DND-41 (cell line): ENCODE measurements at regions not wholly inside any gene's neighbourhood (a gene's known extent, or its start where the extent isn't known, plus 50 kb on each side); places are given as distances from the start of the nearest gene placed in this dataset.

Experiments
- ATAC-seq: fragments of 200-7000 bp; cut with Tn5 transposase; 3 replicates; pipeline ENCODE4 v1.9.1; 2021; ENCODE audit warnings: low read depth; ENCODE audit not compliant: insufficient read depth
- DNase-seq: peaks from one replicate; pipeline ENCODE4 v3.0.0-alpha.2; 2020
- H2AFZ ChIP-seq: 2 replicates; pipeline ENCODE4 v1.6.0; 2012; ENCODE audit warnings: low read depth, low read length
- H3K27ac ChIP-seq: 2 replicates; pipeline ENCODE4 v1.5.1; 2012; ENCODE audit warnings: low read length, inconsistent platforms
- H3K27me3 ChIP-seq: fragments of 200-600 bp; sonication (generic); 2 replicates; pipeline ENCODE4 v1.6.0; 2012; ENCODE audit warnings: low read length, mild to moderate bottlenecking, inconsistent platforms; ENCODE audit not compliant: insufficient read depth, poor library complexity
- H3K36me3 ChIP-seq: 2 replicates; pipeline ENCODE4 v1.5.1; 2012; ENCODE audit warnings: low read length, inconsistent platforms; ENCODE audit not compliant: insufficient read depth
- H3K4me1 ChIP-seq: 2 replicates; pipeline ENCODE4 v1.5.1; 2012; ENCODE audit warnings: mild to moderate bottlenecking, low read length; ENCODE audit not compliant: insufficient read depth
- H3K4me2 ChIP-seq: 2 replicates; pipeline ENCODE4 v1.6.0; 2012; ENCODE audit warnings: mild to moderate bottlenecking, moderate library complexity, low read length, inconsistent platforms; ENCODE audit not compliant: insufficient read depth
- H3K4me3 ChIP-seq, 2 experiments: fragments of 200-600 bp in 1 of 2; shearing (Covaris generic) in 1 of 2; 2 replicates each; pipeline ENCODE4 v1.5.1; 2012 to 2016; ENCODE audit warnings: inconsistent platforms in 2 of 2, low read length in 2 of 2, mild to moderate bottlenecking in 2 of 2, low read depth in 1 of 2, moderate library complexity in 1 of 2
- H3K79me2 ChIP-seq: 2 replicates; pipeline ENCODE4 v1.6.0; 2012; ENCODE audit warnings: low read length, inconsistent platforms; ENCODE audit not compliant: insufficient read depth
- H3K9ac ChIP-seq: 2 replicates; pipeline ENCODE4 v1.6.0; 2012; ENCODE audit warnings: low read depth, mild to moderate bottlenecking, inconsistent platforms, low read length, moderate library complexity
- H3K9me3 ChIP-seq: 2 replicates; pipeline ENCODE4 v1.5.1; 2012; ENCODE audit warnings: low read length, moderate library complexity, mild to moderate bottlenecking, inconsistent platforms; ENCODE audit not compliant: insufficient read depth, severe bottlenecking
- H4K20me1 ChIP-seq: 2 replicates; pipeline ENCODE4 v1.6.0; 2012; ENCODE audit warnings: low read length; ENCODE audit not compliant: insufficient read depth
- CTCF ChIP-seq: IDR thresholded peaks from 2 replicates; pipeline ENCODE4 v1.5.1; 2012; ENCODE audit warnings: borderline replicate concordance, low read length, moderate library complexity, mild to moderate bottlenecking; ENCODE audit not compliant: poor library complexity, severe bottlenecking; ENCODE audit errors: extremely low read depth
- EZH2 ChIP-seq: IDR thresholded peaks from 3 replicates; pipeline ENCODE4 v1.6.1; 2012; ENCODE audit warnings: borderline replicate concordance, low read depth, mild to moderate bottlenecking, moderate library complexity, low read length, inconsistent platforms; ENCODE audit not compliant: severe bottlenecking

GRCh38 chr7:79973455-79973854 is 161.2 kb upstream of the GNAI1 start:
- ATAC-seq, result no peak
- Histone ChIP-seq H3K27me3 (no peaks in the 10 kb centered on the region), H3K4me2 (no peak overlapping the region), H3K36me3 (no peaks in the 10 kb centered on the region), H3K9ac (no peak overlapping the region), H3K9me3 (no peaks in the 10 kb centered on the region), H4K20me1 (no peaks in the 10 kb centered on the region), H3K4me1 (peaks cover 10% of the 10 kb centered on the region), H3K4me3 (no peak overlapping the region), H3K79me2 (no peaks in the 10 kb centered on the region), H2AFZ (no peak overlapping the region; the same call in 1 of the 2 replicates), H3K27ac (peak overlapping the region; percentile 26; the same call in 1 of the 2 replicates)
- no peak for TF ChIP-seq CTCF
- no peak for TF ChIP-seq EZH2
- DNase-seq, result no peak

GRCh38 chr7:79971058-79971457 is 163.6 kb upstream of the GNAI1 start:
- no peaks in the 10 kb centered on the region for H4K20me1 ChIP-seq
- no peak for ATAC-seq
- no peak overlapping the region for H3K4me2 ChIP-seq
- no peak overlapping the region for H2AFZ ChIP-seq
- H3K4me3 ChIP-seq, result no peak overlapping the region
- H3K27ac ChIP-seq, result no peak overlapping the region
- peaks cover 3% of the 10 kb centered on the region for H3K4me1 ChIP-seq
- no peaks in the 10 kb centered on the region for H3K79me2 ChIP-seq
- H3K36me3 ChIP-seq, result no peaks in the 10 kb centered on the region
- no peak for DNase-seq
- no peak overlapping the region for H3K9ac ChIP-seq
- H3K9me3 ChIP-seq, result no peaks in the 10 kb centered on the region
- TF ChIP-seq EZH2, result no peak
- no peak for TF ChIP-seq CTCF
- no peaks in the 10 kb centered on the region for H3K27me3 ChIP-seq

- no peak overlapping the region for H3K9ac ChIP-seq
- H2AFZ ChIP-seq, result no peak overlapping the region
- no peak overlapping the region for H3K4me3 ChIP-seq
- no peak for DNase-seq
- H3K4me1 ChIP-seq, result no peaks in the 10 kb centered on the region
- H3K27ac ChIP-seq, result no peak overlapping the region
- no peaks in the 10 kb centered on the region for H4K20me1 ChIP-seq
- no peaks in the 10 kb centered on the region for H3K36me3 ChIP-seq
- no peak for ATAC-seq
- no peak overlapping the region for H3K4me2 ChIP-seq
- no peak for TF ChIP-seq CTCF
- no peak for TF ChIP-seq EZH2
- no peaks in the 10 kb centered on the region for H3K9me3 ChIP-seq
- H3K27me3 ChIP-seq, result no peaks in the 10 kb centered on the region
- no peaks in the 10 kb centered on the region for H3K79me2 ChIP-seq
Observed at GRCh38 chr7:79968894-79969293, 165.7 kb upstream of the GNAI1 start.

- no peak for DNase-seq
- H3K9me3 ChIP-seq, result no peaks in the 10 kb centered on the region
Observed at GRCh38 chr7:79968077-79968648, 166.5 kb upstream of the GNAI1 start.

More at GRCh38 chr7:79968077-79968648, 166.5 kb upstream of the GNAI1 start:
- no peak; the same call in 2 of the 3 replicates for ATAC-seq
- Histone ChIP-seq H3K4me2 (no peak overlapping the region), H3K27ac (no peak overlapping the region), H4K20me1 (no peaks in the 10 kb centered on the region), H3K9ac (no peak overlapping the region), H3K27me3 (no peaks in the 10 kb centered on the region), H2AFZ (no peak overlapping the region), H3K36me3 (no peaks in the 10 kb centered on the region), H3K79me2 (no peaks in the 10 kb centered on the region), H3K4me1 (no peaks in the 10 kb centered on the region), H3K4me3 (no peak overlapping the region)
- no peak for TF ChIP-seq EZH2
- TF ChIP-seq CTCF, result no peak
